ENCODE measurements at regions not wholly inside any gene's neighbourhood (a gene's known extent, or its start where the extent isn't known, plus 50 kb on each side); places are given as distances from the start of the nearest gene placed in this dataset.

DNA sequence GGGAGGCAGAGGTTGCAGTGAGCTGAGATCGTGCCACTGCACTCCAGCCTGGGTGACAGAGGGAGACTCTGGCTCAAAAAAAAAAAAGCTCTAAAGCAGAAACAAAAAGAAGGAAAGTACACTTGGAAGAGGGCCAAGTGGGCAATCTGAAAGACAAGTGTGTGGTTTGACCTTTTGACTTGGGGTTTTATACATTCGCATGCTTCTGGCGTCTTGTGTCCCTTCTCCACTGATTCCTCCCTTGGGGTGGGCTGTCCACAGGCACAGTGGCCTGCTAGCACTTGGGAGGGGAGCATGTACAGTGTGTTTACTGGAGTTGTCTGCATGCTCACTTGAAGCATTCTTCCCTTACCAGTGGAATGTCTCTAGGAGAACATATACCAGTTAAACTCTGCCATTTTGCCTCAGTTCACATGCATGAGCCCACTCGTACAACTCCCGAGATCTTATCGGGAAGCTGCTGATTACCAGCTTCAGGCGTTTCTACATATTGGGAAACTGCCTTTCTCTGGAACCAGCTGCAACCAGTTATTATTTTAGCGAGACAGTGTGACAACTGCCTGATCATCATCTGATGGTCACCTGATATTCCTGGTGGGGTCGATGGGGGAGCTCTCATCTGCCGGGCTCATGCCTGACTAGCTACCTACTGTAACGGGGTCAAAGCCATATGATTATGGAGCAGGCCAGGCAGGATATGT is 113.5 kb upstream of the ZNF678 start:
- DNase-seq: no peak

DNA sequence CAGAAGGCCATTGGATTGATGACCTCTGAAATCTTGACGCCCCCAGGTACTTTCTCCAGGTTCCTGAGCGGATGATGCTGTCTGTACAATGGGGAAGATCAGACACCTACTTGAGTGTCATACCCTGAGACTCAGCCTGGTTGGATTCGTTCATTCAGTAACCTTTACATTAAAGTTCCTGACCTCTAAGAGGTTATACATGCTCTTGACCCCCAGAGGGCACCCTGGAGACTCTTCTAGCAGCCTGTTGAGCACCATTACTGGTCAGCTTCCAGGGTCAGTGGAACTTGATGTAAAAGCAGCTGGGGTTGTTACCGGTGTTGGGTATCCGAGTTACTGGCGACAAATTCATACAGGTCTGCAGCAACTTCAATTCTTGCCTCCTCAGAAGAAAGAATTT is 114.3 kb upstream of the ZNF678 start:
- DNase-seq: no peak

DNA sequence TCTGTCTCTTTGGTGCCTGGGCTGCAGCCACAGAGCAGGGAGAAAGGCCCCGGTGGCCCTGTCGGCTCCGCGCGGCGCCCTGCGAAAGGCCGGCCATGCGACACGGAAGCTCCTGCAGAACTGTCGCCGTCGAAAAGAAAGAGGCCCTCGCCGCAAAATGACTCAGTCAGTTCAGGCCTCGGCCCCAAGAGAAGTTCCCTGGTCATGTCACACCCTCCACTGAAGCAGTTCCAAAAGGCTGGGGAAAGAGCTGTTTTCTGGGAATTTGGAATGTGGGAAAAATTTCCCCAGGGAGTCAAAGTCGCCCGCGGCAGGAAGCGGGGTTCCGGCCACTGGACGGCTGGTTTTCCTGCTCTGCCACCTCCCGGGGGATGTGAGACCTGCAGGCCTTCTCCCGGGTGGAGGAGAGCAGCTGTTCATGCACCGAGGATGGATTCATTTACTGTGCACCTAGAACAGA is 115.8 kb upstream of the ZNF678 start:
- DNase-seq: no peak

DNA sequence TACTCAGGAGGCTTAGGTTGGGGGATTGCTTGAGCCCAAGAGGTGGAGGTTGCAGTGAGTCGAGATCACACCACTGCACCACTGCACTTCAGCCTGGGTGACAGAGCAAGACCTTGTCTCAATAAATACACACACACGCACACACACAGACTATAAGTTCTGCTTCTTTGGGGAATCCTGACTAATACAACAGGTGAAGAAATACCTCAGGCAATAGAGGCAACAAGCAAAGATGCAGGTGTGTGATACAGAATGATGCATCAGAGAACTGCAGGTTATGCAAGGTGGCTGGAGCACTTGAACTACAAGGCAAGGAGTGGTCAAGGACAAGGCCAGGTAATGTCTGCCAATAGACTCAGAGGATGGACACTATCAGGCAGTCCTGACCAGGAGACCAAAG is 117.6 kb upstream of the ZNF678 start:
- DNase-seq: no peak

DNA sequence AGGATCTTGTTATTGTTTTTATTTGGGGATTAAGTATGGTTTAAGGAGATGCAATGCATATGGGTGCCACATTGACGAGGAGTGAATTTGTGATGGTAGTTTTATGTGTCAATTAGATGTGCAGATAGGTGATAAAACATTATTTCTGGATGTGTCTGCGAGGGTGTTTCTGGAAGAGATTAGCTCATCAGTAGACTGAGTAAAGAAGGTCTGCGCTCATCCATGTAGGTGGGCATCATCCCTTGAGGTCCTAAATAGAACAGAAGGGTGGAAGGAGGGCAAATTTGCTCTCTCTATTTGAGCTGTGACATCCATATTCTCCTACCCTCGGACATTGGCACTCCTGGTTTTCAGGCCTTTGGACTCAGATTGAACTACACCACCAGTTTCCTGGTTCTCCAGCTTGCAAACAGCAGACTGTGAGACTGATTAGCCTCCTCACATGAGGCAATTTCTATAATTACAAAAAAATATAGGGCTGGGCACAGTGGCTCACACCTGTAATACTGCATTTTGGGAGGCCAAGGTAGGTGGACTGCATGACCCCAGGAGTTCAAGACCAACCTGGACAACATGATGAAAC is 118.2 kb upstream of the ZNF678 start:
- no peak for DNase-seq

DNA sequence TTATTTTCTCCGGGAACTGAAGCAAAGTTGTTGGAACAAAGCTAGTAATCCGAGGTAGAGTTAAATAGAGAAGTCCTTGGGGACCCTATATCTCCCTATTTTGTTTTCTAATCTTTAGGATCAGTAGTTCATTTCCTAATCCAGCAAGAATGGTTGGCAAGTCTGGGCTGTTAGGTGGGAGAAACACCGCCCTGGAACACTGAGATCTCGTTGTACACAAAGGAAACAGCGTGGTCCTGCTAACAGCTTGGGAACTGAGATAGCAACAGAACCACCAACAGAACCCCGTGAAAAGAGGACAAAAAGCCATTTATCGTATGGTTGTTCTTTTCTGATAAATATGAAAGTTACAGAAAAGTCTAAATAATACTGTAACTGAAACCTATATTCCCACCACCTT is 121.9 kb upstream of the CDC42BPA start:
- no peak for DNase-seq

DNA sequence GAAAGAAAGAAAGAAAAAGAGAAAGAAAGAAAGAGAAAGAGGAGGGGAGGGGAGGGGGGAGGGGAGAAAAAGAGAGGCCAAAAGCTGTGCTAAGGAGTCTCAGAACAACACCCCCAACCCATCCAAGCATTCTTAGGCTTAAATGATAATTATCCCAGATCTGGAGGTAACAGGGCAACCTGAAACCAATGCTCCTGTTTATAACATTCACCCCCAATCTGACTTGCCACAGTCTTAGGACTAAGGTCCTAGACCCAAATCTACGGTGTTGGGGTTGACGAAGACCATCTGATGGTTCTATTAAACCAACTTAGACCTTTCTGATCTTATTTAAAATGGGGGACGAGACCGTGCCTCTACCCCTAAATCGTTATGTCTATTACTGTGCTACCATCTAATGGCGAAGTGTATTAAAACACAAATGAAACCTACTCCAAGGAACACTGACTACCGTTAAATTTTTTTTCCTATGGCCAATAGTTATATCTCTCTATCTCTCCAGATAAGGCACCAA is 119.3 kb upstream of the CDC42BPA start:
- DNase-seq: peak in 1 of 2 donors; percentile 67

DNA sequence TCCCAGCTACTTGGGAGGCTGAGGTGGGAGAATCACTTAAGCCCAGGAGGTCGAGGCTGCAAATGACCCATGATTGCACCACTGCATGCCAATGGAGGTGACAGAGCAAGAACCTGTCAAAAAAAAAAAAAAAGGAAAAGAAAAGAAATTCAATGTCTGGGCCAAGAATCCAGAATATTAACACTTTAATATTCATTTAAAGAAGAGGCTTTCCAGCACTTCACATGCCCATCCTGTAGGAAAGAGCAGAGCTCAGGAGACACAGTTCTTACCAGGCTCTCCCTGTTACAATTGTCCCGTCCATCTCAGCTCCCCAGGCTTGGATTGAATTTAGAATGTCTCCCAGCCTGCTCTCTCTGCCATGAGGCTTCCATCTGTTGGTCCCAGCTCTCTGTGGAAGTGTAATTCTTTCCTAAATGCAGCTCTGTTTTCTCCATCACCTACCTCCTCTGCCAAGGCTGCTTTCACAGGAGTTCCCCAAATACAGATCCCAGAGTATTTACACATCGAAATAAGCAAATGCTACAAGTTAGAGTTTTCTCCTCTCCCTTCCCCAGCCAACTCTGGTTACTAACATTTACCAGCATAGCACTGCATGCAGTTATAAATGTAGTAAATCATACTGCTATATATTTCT is 116.6 kb upstream of the CDC42BPA start:
- DNase-seq: no peak

DNA sequence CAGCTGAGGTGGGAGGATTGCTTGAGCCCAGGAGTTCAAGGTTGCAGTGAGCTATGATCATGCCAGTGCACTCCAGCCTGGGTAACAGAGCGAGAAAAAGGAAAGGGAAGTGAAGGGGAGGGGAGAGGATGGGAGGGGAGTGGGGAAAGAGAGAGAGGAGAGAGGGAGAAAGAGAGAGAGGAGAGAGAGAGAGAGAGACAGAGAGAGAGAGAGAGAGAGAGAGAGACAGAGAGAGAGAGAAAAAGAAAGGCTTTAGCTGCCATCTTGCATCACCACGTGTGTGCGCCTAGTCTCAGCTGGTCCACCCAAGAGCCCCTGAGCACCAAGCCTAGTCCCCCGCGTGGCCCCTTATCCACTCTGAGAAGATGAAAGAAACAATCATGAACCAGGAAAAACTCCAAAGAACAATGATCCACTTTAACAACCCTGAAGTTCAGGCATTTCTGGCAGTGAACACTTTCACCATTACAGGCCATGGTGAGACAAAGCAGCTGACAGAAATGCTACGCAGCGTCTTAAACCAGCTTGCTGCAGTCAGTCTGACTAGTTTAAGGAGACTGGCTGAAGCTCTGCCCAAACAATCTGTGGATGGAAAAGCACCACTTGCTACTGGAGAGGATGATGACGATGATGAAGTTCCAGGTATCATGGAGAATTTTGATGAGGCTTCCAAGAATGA is 115.5 kb upstream of the CDC42BPA start:
- no peak for DNase-seq

DNA sequence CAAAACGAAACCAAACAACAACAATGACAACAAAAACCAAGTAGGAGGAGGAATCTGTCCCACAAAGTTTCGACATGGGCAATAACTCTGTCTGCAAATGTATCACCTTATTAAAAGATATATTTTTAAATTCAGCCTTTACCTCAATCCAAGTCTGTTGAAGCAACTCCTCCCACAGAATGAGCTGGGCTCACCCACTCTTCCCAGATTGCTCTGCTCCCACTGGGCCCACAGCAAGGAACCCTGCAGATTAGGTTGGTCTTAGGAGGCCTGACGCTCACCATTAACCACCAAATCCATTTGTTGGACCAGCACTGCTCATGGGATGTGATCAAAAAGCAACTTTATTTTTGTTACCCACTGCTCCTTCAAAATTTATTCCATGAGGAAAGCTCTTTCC is 114.7 kb upstream of the CDC42BPA start:
- no peak for DNase-seq

DNA sequence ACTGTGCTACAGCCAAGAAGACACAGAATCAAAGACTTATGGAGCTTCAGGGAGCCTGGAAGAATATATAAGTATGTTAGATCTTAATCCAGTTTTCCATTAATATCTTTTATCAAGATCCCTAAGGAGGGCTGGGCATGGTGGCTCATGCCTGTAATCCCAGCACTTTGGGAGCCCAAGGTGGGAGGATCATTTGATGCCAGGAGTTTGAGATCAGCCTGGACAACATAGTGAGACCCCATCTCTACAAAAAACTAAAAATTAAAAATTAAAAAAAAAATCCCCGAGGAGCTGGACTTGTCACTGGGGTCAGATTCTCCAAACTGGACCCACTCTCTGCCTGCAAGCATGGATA is 113.9 kb upstream of the CDC42BPA start:
- no peak for DNase-seq

DNA sequence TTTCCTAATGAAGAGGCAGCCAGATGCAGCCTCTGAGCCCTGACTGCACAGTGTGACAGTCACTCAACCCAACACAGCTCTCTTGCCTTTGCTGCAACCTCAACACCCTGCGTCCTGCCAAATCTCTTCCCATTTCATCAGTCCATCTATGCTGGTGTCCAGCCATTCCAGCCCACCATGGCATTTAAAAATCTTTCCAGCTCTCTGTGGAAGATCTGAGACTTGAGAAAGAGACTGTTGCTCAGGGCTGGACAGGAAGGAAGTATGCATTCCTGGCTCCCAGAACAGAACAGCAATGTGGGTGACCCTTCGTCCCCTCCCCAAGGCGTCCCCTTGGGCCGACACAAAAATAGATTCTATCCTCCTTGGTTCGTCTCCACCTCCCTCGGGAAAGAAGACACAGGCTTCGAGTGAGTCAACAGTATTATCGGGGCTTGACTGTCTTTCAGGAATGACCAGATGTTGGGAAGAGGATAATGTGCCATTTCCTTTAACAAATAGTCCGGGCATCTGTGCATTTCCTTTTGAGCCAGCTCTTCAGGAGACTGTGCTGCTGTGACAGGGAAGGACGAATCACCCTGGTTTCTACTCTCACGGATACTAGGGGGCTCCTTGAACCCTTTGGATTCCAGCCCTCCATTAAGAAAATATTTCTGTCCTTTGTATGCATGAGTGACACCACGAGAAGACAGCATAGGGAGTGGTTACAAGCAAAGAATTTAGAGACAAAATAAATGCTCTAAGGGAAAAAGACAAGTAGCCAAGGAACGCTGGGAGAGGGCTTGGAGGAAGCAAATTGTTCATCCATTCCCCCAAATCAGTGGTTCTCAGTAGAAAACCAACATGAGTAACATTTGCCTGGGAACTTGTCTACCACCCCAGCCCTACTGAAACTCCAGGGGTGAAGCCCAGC is 111.4 kb upstream of the CDC42BPA start:
- no peak for DNase-seq

DNA sequence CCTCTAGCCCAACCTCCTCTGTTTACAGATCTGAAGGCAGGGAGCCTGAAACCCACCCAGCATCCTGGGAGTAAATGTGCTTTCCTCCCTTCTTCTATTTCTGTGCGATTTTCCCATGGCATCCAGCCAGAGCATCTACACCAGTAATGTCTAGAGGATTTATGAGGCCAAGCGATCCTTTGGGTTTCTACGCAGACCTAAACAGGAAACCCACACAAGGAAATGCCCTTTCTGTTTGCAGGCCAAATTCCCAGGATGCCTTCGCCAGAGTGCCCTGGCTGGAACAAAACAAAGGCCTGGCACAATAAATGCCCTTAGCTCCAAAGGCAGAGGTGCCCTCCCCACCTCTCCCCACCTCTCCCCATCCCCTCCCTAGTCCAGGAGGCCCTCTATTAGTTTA is 110.5 kb upstream of the CDC42BPA start:
- no peak for DNase-seq

DNA sequence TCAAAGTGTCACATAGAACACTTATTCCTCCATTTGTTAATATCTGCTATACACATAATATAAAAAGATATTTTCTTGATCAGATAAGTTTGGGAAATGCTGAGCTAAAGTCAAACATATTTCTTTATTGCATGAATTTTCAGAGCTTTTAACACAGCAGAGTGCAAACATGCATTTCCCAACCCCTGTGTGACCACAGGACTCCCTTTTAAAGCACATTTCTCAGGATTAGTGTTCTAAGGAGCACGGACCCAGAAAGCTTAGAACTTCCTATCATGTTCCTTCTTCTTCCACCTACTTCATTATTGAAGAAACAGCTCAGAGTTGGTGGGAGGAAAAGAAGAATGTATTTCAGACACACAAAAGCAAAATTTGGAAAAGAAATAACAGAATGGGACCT is 109.1 kb upstream of the CDC42BPA start:
- DNase-seq: no peak

DNA sequence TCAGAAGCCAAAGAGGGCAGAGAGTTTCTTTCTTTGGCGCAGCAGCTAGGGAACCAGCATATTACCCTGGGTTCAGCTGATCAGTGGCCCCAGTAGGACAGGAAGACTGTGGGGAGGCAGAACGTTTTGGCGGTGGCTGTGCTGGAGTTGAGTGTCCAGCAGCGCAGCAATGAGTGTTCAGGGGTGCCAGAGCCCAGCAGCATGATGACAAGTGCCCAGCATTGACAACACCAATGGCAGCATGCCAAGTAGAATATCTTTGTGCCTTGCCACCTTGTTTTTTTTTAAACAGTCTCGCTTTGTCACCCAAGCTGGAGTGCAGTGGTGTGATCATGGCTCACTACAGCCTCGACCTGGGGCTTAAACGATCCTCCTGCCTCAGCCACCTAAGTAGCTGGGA is 106.7 kb upstream of the CDC42BPA start:
- DNase-seq: no peak

DNA sequence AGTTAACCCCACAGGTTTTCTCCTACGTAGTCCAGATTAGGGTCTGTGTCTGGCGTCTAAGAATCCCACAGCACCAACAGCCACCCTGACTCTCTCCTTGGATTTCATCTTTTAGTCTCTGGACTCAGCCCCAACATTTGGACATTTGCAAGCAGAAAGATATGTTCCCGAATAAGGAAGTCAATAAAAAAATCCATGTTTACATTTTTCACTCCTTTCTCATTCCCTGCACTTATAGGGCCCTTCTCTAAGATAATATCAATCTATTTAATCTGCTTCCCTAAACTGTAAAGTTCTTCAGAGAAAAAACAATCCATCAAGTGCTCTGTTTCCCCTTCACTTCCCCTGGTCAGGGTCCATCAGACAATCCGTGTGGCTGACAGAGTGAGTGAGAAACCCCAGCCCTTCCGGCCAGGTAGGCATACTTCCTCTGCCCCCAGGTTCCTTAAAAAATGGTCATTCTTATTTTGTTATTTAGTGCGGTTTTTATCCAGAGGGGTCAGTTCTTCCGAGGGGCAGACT is 105.9 kb upstream of the CDC42BPA start:
- DNase-seq: no peak

DNA sequence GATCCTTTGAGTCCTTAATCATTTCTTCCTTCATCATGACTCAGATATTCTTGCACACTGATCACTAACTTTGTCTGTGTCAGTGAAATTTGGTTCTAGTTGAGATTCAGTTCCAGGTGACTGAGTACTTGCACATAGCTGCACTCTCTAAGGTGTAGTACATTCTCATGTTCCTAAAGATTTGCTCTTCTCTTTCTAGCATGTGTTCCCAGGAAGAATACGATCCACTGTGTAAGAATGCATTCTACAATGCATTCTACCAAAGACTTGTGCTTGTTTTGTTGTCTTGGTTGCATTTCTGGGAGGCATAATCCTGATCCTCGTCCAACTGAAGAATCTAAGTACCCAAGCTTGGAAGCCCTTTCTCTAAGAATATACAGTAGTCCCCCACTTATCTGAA is 104.3 kb upstream of the CDC42BPA start:
- no peak for DNase-seq

DNA sequence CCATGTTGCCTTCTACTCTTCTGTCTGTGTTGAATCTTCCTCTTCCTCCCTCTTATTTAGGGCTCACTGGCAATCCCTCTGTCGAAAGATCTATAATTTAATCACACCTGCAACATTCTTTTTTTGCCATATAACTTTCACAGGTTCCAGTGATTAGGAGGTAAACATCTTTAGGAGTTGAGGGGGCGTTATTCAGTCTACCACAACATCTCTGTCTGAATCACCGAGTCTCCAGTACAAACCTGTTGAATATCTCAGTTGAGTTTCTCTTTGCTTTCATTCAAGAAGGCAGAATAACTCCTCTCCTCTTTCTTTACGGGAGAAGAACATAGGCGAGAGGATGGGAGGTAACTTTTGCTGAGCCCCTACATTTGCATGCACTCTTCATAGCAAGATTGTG is 101.9 kb upstream of the CDC42BPA start:
- DNase-seq: no peak

DNA sequence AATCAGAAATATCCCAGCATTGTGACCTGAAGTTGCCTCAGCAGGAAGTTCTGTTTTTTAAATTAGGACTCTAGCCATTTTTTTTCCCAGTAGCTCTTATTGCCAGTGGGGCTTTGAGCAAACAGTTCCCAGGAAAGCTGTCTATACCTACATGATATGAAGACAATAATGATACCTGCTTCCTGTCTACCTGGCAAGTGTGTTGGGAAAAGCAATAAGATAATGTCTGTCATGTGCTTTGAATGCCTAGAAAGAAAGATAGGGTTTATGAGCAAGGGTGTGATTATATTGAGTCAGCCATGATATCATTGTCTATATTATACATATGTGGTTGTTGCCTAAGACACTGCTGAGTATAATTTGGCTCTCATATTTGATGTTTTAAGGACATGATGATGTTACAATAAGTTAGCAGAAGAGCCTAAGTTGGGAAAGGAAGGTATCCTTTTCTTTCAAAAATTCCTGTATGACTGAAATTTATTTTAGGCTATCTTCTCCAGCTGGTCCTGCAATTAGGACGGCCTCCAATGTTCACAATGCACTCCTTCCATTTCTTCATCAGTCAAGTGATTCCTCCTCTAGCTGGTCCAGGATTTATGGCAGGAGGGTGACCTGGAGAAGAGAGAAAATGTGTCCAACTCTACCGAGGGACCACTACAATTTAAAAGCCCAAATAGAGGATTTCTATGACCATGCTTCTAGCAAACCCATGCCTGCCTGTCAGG is 99.6 kb upstream of the CDC42BPA start:
- DNase-seq: no peak

DNA sequence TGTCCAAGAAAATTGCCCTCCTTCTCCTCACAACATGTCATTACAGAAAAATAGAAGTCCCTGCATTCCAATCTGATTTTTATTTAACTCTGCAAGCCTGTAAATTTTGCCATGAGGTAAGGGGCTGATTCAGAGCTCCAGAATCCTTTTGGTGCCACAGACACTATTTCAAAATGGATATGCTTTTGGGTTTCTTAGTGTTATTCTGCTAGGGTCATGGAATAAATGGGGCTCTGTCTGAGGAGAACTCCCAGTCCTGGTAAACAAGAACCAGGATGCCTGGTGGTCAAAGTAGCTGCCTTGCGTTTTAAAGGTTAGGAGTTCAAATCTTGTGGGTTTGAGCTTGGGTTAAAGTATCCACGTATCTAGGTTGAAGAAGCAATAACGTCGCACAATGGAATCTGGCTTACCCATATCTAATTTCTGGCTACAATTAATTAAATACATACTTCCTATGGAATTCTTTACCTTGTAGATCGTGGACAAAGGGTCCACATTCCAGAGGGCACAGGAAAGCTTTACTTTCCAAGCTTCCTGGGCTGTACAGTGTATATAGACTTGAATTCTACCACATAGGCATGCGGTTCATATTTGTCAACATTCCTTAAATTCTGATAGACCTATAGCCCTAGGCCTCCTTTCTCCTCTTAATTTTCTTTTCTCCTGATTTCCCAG is 98.0 kb upstream of the CDC42BPA start:
- DNase-seq: no peak

DNA sequence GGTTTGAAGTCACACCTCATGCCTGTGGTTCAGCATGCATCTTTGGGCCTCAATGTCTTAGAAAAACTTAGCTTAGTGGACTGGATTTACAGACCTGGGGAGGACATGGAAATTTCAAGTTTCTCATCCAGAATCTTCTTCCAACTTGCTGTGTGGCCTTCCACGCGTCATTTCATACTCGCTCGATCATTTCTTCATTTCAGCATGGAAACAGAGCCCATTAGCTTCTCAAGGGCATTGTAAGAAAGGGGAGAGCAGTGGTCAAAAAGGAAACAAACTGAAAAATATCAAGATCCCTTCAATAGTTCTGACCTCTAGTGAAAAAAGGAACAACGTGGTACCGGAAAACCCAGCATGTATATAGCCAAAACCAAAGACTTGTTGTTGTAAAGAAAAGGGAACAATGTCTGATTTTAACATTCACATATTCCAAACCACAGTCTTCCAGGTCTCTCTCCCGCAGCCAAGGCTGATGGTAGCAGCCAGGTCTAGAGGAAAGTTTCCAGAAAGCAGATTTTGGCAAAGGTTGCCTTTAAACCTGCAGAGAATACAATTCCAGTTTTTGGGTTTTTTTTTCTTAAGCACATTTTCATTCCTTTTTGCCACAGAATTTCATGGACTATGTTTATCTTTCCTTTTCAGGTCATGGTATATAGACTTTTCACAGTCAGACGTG is 97.0 kb upstream of the CDC42BPA start:
- DNase-seq: no peak
